GM18502 (cell line): ENCODE measurements at regions not wholly inside any gene's neighbourhood (a gene's known extent, or its start where the extent isn't known, plus 50 kb on each side); places are given as distances from the start of the nearest gene placed in this dataset.
"Not testable (repeated sequence)": the region's sequence is repeated elsewhere in the genome, so short reads cannot be mapped to it uniquely, and the experiment has no call there.

Experiments
- ATAC-seq: cut with Tn5 transposase; IDR thresholded peaks from one replicate; pipeline ENCODE4 v1.9.1; 2021; ENCODE audit warnings: mild to moderate bottlenecking; ENCODE audit not compliant: unreplicated experiment, poor library complexity

DNA sequence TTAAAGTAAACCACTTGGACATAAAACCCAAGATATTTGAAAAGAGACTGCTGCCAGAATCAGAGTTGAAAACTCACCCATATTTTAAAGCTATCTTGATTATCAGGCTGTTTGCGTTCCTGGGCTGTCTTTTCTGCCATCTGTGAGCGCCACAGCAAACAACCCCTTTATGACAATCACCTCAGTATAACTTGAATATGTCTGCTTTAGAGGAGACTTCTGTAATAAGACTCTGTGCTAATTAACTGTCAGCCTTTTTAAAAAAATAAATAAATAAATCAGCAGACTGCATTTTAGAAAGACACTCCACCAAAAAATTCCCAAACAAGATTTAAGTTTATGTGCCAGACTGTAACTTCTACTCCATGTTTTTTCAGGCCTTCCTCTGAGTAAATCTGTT is 375.7 kb upstream of the CCNH start:
- no peak for ATAC-seq

DNA sequence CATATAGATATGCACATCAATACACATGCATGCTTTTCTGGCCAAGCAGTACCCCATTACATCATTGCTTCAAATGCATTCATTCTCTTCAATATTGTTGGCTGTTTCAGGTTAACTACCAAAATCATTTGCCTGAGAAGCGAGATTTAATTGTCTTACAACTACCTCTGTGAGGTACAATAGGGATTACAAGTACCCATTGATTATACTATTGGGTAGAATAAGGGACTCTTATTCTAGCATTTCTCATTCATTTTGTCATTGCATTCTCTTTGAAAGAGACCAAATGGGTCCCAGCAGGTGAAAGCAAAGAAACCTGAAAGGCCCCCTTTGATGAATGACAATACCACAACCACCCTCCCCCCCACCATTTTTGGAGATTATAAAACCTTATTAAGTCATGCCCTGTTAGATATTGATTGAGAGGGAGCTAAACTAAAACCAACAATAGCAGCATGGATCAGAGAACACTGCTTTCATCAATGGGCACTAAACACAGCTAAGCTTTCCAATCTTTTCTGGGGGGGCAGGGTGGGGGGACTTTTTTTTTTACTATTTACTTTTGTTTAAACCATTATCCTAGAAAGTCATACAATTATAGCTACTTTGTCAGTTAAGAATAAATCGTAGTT is 375.0 kb upstream of the CCNH start:
- no peak for ATAC-seq

- no peak for ATAC-seq
These were observed 374.4 kb upstream of the CCNH start for GRCh38 chr5:87787086-87787485.

DNA sequence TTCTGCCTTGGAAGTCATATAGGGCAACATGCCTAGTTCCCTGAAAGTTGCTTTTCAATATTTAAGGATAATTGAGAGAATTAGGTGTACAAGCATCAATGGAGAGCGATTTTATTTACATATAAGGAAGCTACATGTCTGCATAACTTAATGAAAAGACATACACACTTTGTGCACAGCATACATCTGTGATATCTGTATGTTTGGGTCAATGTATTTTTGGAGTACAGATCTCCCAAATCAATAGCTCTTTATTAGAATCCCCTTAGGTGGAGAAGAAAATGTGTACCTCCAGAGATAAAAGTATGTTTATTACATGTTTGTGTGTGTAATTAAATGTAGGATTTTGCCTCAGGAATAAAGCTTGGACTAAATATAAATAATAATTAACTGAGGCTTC is 373.7 kb upstream of the CCNH start:
- no peak for ATAC-seq

- no peak for ATAC-seq
These were observed 373.0 kb upstream of the CCNH start for GRCh38 chr5:87785554-87786335.

DNA sequence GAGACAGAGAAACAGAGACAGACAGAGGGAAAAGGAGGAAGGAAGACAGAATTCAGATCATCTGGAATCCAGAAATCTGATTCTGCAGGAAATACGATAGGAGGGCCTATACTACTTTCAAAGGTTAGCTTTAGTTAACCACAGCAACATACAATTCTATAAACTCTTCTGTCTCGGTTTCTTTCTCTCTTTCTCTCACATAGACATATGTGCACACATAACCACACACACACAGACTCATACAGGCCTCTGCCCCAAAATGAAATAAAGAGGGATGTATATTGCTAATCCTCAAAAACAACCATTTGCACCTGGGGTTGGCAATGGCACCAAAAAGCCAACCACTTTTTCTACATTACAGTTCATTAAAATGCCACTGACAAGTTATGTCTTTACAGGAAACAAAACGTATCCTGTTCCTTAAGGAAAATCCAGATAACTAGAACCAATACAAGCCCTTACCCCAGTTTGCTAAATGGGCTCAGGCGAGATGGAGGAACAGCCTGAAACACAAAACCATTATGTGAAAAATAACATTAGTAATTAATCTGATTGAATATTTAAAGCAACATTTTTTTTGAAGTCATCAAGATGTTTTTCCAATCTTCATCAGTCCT is 372.3 kb upstream of the CCNH start:
- ATAC-seq: no peak

DNA sequence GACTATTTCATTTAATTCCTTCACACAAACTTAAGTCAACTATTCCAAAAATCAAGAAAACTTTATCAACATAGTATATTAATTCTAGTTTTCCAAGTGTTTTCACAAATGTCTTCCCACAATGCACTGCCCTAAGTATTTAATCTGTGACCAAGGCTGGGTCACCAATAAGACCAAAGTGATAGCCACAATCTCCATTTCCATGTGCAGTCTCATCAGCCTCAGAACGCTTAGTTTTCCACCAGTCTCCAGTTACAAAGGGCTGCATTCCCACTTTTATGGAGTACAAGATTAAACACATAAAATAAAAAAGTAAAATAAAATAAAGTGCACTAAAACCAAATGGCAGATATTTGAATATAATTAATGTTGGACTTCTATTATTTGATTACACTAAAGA is 371.6 kb upstream of the CCNH start:
- ATAC-seq: no peak

DNA sequence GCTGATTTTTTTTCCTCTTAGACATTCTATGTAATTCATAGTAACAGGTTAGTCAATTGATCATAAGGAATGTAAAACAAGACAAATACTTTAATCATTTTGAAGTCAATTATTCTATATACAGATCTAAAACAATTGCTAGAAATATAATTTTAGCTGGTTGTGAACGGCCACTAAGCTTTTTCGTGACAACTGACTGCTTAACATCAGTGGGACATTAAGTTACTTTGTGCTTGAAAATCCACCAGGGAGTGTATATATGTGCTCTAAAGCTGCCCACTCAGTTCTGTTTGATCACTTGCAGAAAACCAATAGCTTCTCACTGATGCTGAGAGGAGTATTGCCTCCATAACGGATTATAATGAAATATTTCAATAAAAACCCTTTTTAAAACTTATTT is 370.2 kb upstream of the CCNH start:
- no peak for ATAC-seq

DNA sequence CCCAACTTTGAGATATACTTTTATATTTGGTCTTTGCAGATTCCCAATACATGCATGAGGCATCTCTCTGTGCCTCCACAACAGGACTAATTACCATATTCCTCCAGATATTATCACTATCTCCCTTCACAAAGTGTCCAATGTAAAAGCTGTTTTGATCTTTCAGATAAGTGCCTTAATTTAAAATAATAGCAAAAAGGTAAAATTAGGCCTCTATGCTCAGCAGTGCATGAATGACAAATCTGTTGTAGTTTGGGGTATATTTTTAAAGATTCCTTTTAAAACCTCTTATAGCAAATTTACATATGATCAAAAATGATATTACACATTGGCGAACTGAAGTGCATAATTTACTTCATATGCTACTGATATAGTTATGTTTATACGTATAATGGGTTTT is 369.2 kb upstream of the CCNH start:
- ATAC-seq: no peak

DNA sequence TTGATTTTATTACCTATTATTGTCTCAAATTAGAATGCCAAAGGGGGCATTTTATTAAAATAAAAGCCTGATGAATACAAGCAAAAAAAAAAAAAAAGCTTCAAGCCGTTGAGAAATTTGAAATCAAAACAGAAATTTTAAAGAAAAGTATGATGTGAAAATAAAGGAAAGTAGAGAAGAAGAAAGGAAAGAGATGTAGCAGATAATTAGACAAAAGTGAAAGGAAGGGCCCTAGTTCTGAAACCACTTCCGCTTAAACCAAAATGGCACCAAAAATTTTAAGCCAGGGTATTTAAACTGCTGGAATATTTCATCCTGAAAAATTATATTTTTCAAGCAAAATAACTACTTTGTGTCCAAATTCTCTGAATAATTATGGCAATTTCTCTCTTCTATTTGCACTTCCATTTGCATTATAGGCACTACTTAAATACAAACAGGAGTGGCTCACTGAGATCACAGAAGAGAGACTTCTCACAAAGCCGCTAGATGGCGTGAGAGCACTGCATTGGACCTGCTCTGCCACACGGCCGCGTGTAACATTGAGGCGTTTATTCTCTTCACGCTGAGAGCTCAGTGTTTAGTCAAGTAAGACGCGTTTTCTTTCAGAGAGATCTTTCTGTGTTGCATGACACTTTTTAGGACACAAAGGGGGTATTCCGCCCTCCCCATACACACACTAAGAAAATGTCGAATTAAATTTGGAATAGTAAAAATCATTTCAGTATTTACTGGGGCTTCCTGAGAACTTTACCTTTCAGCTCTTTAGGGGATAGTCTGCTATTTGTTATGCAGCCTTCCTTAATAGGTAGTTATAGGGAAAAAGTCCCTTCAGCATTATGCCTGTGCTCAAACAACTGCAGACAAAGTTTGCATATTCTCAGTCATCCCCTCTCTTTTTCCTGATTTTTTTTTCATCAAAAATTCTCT is 368.4 kb upstream of the CCNH start:
- ATAC-seq: peak; percentile 100

DNA sequence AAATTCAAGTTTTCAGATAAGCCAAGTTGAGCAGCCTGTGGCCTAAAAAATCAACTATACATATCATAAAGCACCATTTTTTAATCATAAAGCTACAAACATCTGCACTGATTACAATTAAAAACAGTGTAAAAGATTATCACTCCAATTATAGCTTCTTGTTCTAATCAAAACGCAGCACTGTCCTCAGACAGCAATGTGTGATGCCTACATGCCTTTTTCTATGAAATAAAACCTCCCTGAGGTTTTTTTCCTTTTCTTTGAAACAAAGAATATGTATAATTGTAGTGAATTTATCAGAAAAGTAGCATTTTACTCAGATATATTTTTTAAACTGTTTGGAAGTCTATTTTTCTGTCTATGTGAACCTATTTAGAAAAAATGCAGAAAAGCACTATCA is 366.1 kb upstream of the CCNH start:
- ATAC-seq: no peak

- ATAC-seq: no peak
These were observed 365.1 kb upstream of the CCNH start for GRCh38 chr5:87777877-87778276.

DNA sequence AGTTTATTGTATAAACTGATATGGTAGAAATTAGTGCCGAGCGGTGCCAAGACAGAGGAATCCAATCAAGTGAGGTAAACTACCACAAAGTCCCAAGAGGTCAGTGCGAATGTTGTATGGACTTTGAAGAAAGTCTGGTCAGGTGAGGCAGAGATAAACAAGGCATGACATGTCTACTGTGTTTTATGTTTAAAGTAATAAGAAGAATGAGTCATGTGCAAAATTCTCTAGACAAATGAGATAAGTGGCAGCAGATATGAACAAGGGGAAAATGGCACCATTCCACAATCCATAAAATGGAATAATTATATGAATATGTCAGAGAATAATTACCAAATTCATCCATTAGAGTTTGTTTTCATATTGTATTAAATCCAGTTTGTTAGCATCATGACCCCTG is 364.1 kb upstream of the CCNH start:
- no peak for ATAC-seq

DNA sequence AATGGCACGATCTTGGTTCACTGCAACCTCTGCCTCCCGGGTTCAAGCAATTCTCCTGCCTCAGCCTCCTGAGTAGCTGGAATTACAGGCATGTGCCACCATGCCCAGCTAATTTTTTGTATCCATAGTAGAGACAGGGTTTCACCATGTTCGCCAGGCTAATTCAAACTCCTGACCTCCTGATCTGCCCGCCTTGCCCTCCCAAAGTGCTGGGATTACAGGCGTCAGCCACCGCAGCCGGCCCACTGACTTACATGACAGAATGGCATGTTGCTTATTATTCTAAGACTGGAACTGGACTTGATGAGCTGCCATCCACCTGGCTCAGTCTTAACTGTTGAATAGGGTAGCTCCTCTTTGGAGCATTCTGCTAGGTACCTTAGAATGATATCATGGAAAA is 363.6 kb upstream of the CCNH start:
- not testable (repeated sequence) for ATAC-seq

- no peak for ATAC-seq
These were observed 362.5 kb upstream of the CCNH start for GRCh38 chr5:87775228-87775627.

DNA sequence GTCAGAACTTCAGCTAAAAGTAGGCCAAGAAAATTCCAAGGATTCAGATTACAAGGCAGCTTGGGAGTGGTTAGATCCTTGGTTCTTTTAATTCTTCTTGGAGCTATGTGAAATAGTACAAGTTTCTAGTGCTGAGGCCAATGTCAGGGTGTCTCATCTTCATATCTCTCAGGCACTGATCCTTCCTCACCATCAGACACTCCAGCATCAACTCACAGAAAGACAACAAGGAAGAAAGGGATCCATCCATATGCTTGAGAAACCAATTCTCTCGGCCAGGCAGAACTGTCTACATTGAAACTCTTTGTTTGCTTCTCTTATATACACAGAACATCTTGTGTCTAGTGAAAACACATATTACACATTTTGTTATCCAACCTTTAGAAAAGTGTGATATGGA is 362.1 kb upstream of the CCNH start:
- ATAC-seq: no peak

DNA sequence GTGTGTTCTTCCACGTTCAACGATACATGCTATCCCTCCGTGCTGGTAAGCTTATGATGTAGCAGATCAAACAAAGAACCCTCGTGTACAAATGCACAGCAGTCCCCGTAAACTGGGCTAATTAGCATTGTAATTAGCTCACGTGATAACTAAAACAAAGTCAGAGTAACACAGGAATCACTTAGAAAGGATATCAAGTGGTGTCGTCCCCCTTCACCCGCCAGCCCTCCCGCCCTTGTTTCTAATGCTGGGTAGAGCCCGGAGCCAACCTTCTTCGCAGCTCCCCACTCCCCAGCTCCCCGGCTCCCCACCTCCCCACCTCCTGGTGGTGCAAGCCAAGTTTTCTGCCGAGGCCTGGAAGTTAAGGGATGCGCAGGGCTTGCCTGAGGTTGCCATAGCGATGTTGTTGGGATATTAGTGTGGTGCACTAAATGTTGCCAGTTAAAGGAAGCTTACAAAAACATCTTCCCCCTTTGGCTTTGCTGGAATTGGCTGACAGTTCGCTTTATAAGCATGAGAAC is 357.9 kb upstream of the CCNH start:
- no peak for ATAC-seq

GRCh38 chr5:87770016-87770570 is 357.4 kb upstream of the CCNH start:
- ATAC-seq: no peak

GRCh38 chr5:87769157-87769556 is 356.4 kb upstream of the CCNH start:
- ATAC-seq: no peak

GRCh38 chr5:87768190-87768589 is 355.5 kb upstream of the CCNH start:
- ATAC-seq: no peak
